CD4-positive, alpha-beta memory T cell (primary cell): ENCODE measurements at regions not wholly inside any gene's neighbourhood (a gene's known extent, or its start where the extent isn't known, plus 50 kb on each side); places are given as distances from the start of the nearest gene placed in this dataset.

Experiments used
- CTCF ChIA-PET: fragments of 350-600 bp; sonication (Branson Sonifier 250); formaldehyde crosslinking; loops from one replicate; lab custom pipeline; 2021; ENCODE audit warnings: inconsistent platforms; ENCODE audit not compliant: partially characterized antibody; lab: Charles Lee
- POLR2A ChIA-PET: fragments of 350-600 bp; sonication (Branson Sonifier 250); formaldehyde crosslinking; loops from one replicate; lab custom pipeline; 2021; ENCODE audit not compliant: partially characterized antibody; lab: Charles Lee
- DNase-seq, 5 donors: peaks; one replicate each; pipeline versions ENCODE4 v3.0.0 to v3.0.0-alpha.2; 2020 to 2022; ENCODE audit warnings: mixed read lengths in 1 of 5
- H3K27ac ChIP-seq: one replicate; pipeline ENCODE4 v1.7.0; 2013; ENCODE audit warnings: low read depth, low read length
- H3K27me3 ChIP-seq: 2 replicates; pipeline ENCODE4 v1.7.0; 2013; ENCODE audit warnings: mild to moderate bottlenecking, low read length, moderate library complexity; ENCODE audit not compliant: insufficient read depth
- H3K36me3 ChIP-seq: 2 replicates; pipeline ENCODE4 v1.7.0; 2013; ENCODE audit warnings: mild to moderate bottlenecking, low read length, moderate library complexity; ENCODE audit not compliant: insufficient read depth
- H3K4me1 ChIP-seq: 2 replicates; pipeline ENCODE4 v1.7.0; 2013; ENCODE audit warnings: mild to moderate bottlenecking, low read length, moderate library complexity; ENCODE audit not compliant: insufficient read depth
- H3K4me3 ChIP-seq, 2 donors: one replicate each; pipeline ENCODE4 v1.7.0; 2013; ENCODE audit warnings: low read length in 2 of 2, mild to moderate bottlenecking in 1 of 2
- H3K9me3 ChIP-seq, 2 donors: one replicate each; pipeline ENCODE4 v1.7.0; 2013; ENCODE audit warnings: low read length in 2 of 2, control low read depth in 1 of 2; ENCODE audit not compliant: control insufficient read depth in 1 of 2
- H3K27ac Mint-ChIP-seq, 7 donors: one replicate each; pipeline ENCODE4 v1.8.0; 2020 to 2021; ENCODE audit warnings: mixed read lengths in 7 of 7, mild to moderate bottlenecking in 6 of 7, inconsistent platforms in 3 of 7, moderate library complexity in 3 of 7
- H3K27me3 Mint-ChIP-seq, 2 donors: one replicate each; pipeline ENCODE4 v1.8.0; 2020 to 2021; ENCODE audit warnings: mixed read lengths in 2 of 2
- H3K36me3 Mint-ChIP-seq, 2 donors: one replicate each; pipeline ENCODE4 v1.8.0; 2020 to 2021; ENCODE audit warnings: mixed read lengths in 2 of 2, inconsistent platforms in 1 of 2, mild to moderate bottlenecking in 1 of 2
- H3K4me1 Mint-ChIP-seq, 4 donors: one replicate each; pipeline ENCODE4 v1.8.0; 2020 to 2021; ENCODE audit warnings: mixed read lengths in 4 of 4, mild to moderate bottlenecking in 1 of 4
- H3K4me3 Mint-ChIP-seq, 8 donors: one replicate each; pipeline ENCODE4 v1.8.0; 2020 to 2021; ENCODE audit warnings: mixed read lengths in 8 of 8, mild to moderate bottlenecking in 7 of 8, moderate library complexity in 6 of 8, inconsistent platforms in 3 of 8
- H3K9me3 Mint-ChIP-seq, 8 donors: one replicate each; pipeline ENCODE4 v1.8.0; 2020 to 2021; ENCODE audit warnings: mixed read lengths in 8 of 8, mild to moderate bottlenecking in 5 of 8, inconsistent platforms in 3 of 8, moderate library complexity in 1 of 8
- intact Hi-C: fragments of 100-400 bp; cut with micrococcal nuclease; formaldehyde crosslinking; loops from one replicate; pipeline ENCODE4 v1.15.1; 2023

GRCh38 chr16:86391984-86392383 is 118.3 kb upstream of the FOXF1 start:
- CTCF ChIA-PET = no interaction called here
- no peak for DNase-seq
- H3K27ac ChIP-seq = no peak overlapping the region
- H3K36me3 ChIP-seq = no peaks in the 10 kb centered on the region
- peaks cover 5 to 10% of the 10 kb centered on the region in 2 donors for H3K27me3 Mint-ChIP-seq
- H3K36me3 Mint-ChIP-seq = no peaks in the 10 kb centered on the region
- intact Hi-C loops = no loop called here
- H3K4me3 Mint-ChIP-seq = no peak overlapping the region
- no peak overlapping the region for H3K27ac Mint-ChIP-seq
- POLR2A ChIA-PET = no interaction called here
- no peaks in the 10 kb centered on the region for H3K27me3 ChIP-seq
- no peaks in the 10 kb centered on the region for H3K4me1 ChIP-seq
- H3K4me3 ChIP-seq = no peak overlapping the region
- H3K9me3 Mint-ChIP-seq = peaks cover 0 to 2% (median 0%) of the 10 kb centered on the region in 8 donors
- H3K4me1 Mint-ChIP-seq = no peaks in the 10 kb centered on the region
- H3K9me3 ChIP-seq = no peaks in the 10 kb centered on the region

GRCh38 chr16:86392436-86393152 is 117.7 kb upstream of the FOXF1 start:
- no peaks in the 10 kb centered on the region for H3K4me1 ChIP-seq
- H3K4me3 ChIP-seq = no peak overlapping the region
- no peak overlapping the region for H3K27ac Mint-ChIP-seq
- H3K36me3 Mint-ChIP-seq = no peaks in the 10 kb centered on the region
- POLR2A ChIA-PET = no interaction called here
- CTCF ChIA-PET = no interaction called here
- H3K27me3 ChIP-seq = no peaks in the 10 kb centered on the region
- no peak overlapping the region for H3K4me3 Mint-ChIP-seq
- no peaks in the 10 kb centered on the region for H3K9me3 ChIP-seq
- H3K27ac ChIP-seq = no peak overlapping the region
- peaks cover 6 to 10% of the 10 kb centered on the region in 2 donors for H3K27me3 Mint-ChIP-seq
- no peaks in the 10 kb centered on the region for H3K36me3 ChIP-seq
- no peaks in the 10 kb centered on the region for H3K4me1 Mint-ChIP-seq
- peaks cover 0 to 2% (median 0%) of the 10 kb centered on the region in 8 donors for H3K9me3 Mint-ChIP-seq
- intact Hi-C loops = no loop called here
- DNase-seq = no peak

- Histone ChIP-seq H3K4me3 (no peak overlapping the region), H3K27me3 (no peaks in the 10 kb centered on the region), H3K4me1 (no peaks in the 10 kb centered on the region), H3K36me3 (no peaks in the 10 kb centered on the region), H3K27ac (no peak overlapping the region), H3K9me3 (no peaks in the 10 kb centered on the region)
- peaks cover 2 to 3% of the 10 kb centered on the region in 2 donors for H3K27me3 Mint-ChIP-seq
- peaks cover 0 to 2% (median 0%) of the 10 kb centered on the region in 8 donors for H3K9me3 Mint-ChIP-seq
- DNase-seq = no peak
- POLR2A ChIA-PET = no interaction called here
- intact Hi-C loops = no loop called here
- H3K4me1 Mint-ChIP-seq = no peaks in the 10 kb centered on the region
- CTCF ChIA-PET = no interaction called here
- no peaks in the 10 kb centered on the region for H3K36me3 Mint-ChIP-seq
- H3K27ac Mint-ChIP-seq = no peak overlapping the region
- H3K4me3 Mint-ChIP-seq = no peak overlapping the region
Measured at GRCh38 chr16:86393907-86394626, 116.3 kb upstream of the FOXF1 start.

- no peak overlapping the region for H3K4me3 Mint-ChIP-seq
Measured at GRCh38 chr16:86395477-86395876, 114.8 kb upstream of the FOXF1 start.

GRCh38 chr16:86396422-86396821 is 113.9 kb upstream of the FOXF1 start:
- Mint-ChIP-seq H3K27me3 (peaks cover 2 to 3% of the 10 kb centered on the region in 2 donors), H3K36me3 (no peaks in the 10 kb centered on the region), H3K4me3 (no peak overlapping the region), H3K9me3 (peaks cover 0 to 2% (median 0%) of the 10 kb centered on the region in 8 donors), H3K27ac (no peak overlapping the region), H3K4me1 (no peaks in the 10 kb centered on the region)
- no peak overlapping the region for H3K4me3 ChIP-seq
- CTCF ChIA-PET = no interaction called here
- no peaks in the 10 kb centered on the region for H3K4me1 ChIP-seq
- intact Hi-C loops = no loop called here
- no peak for DNase-seq
- H3K36me3 ChIP-seq = no peaks in the 10 kb centered on the region
- no peaks in the 10 kb centered on the region for H3K27me3 ChIP-seq
- no peak overlapping the region for H3K27ac ChIP-seq
- H3K9me3 ChIP-seq = no peaks in the 10 kb centered on the region
- POLR2A ChIA-PET = no interaction called here

More at GRCh38 chr16:86395477-86395876, 114.8 kb upstream of the FOXF1 start:
- ChIA-PET CTCF (no interaction called here), POLR2A (no interaction called here)
- no peak for DNase-seq
- no peaks in the 10 kb centered on the region for H3K9me3 ChIP-seq
- no peaks in the 10 kb centered on the region for H3K36me3 ChIP-seq
- intact Hi-C loops = no loop called here
- no peaks in the 10 kb centered on the region for H3K27me3 ChIP-seq
- H3K9me3 Mint-ChIP-seq = peaks cover 0 to 2% (median 0%) of the 10 kb centered on the region in 8 donors
- H3K4me1 Mint-ChIP-seq = no peaks in the 10 kb centered on the region
- H3K36me3 Mint-ChIP-seq = no peaks in the 10 kb centered on the region
- H3K27ac Mint-ChIP-seq = no peak overlapping the region
- H3K4me3 ChIP-seq = no peak overlapping the region
- H3K4me1 ChIP-seq = no peaks in the 10 kb centered on the region
- H3K27ac ChIP-seq = no peak overlapping the region
- H3K27me3 Mint-ChIP-seq = peaks cover 2 to 3% of the 10 kb centered on the region in 2 donors

- CTCF ChIA-PET = no interaction called here
- Mint-ChIP-seq H3K9me3 (peaks cover 0 to 2% (median 0%) of the 10 kb centered on the region in 8 donors), H3K4me3 (no peak overlapping the region), H3K27ac (no peak overlapping the region), H3K27me3 (peaks cover 3 to 7% of the 10 kb centered on the region in 2 donors), H3K36me3 (no peaks in the 10 kb centered on the region), H3K4me1 (no peaks in the 10 kb centered on the region)
- Histone ChIP-seq H3K4me3 (no peak overlapping the region), H3K27ac (no peak overlapping the region), H3K4me1 (no peaks in the 10 kb centered on the region), H3K9me3 (no peaks in the 10 kb centered on the region), H3K36me3 (no peaks in the 10 kb centered on the region), H3K27me3 (no peaks in the 10 kb centered on the region)
- POLR2A ChIA-PET = no interaction called here
- DNase-seq = no peak
- intact Hi-C loops = no loop called here
Measured at GRCh38 chr16:86396901-86397311, 113.4 kb upstream of the FOXF1 start.

GRCh38 chr16:86398201-86398600 is 112.1 kb upstream of the FOXF1 start:
- intact Hi-C loops = no loop called here
- Histone ChIP-seq H3K27me3 (no peaks in the 10 kb centered on the region), H3K4me3 (no peak overlapping the region), H3K36me3 (no peaks in the 10 kb centered on the region), H3K9me3 (no peaks in the 10 kb centered on the region), H3K27ac (no peak overlapping the region), H3K4me1 (no peaks in the 10 kb centered on the region)
- POLR2A ChIA-PET = no interaction called here
- no peak overlapping the region for H3K27ac Mint-ChIP-seq
- no peaks in the 10 kb centered on the region for H3K4me1 Mint-ChIP-seq
- DNase-seq = no peak
- no peak overlapping the region for H3K4me3 Mint-ChIP-seq
- H3K27me3 Mint-ChIP-seq = peaks cover 3 to 7% of the 10 kb centered on the region in 2 donors
- CTCF ChIA-PET = interaction anchor here (1.3 kb wide), 1 partner anchor 9 kb away, joined by 3 read pairs; no protein-coding TSS in a partner anchor
- no peaks in the 10 kb centered on the region for H3K36me3 Mint-ChIP-seq
- H3K9me3 Mint-ChIP-seq = peaks cover 0 to 2% (median 0%) of the 10 kb centered on the region in 8 donors
